Activated naive CD8-positive, alpha-beta T cell treated with anti-CD3 and anti-CD28 coated beads, Interleukin-2, amount 10 ng/mL, durations not matched to agents 7 days and 5 days (primary cell): ENCODE measurements at regions not wholly inside any gene's neighbourhood (a gene's known extent, or its start where the extent isn't known, plus 50 kb on each side); places are given as distances from the start of the nearest gene placed in this dataset.
"Not testable (repeated sequence)": the region's sequence is repeated elsewhere in the genome, so short reads cannot be mapped to it uniquely, and the experiment has no call there.

ENCODE experiments used
- ATAC-seq: fragments of 150-1000 bp; cut with Tn5 transposase; one replicate; pipeline ENCODE4 v1.10.0; 2021; ENCODE audit warnings: low read depth, moderate library complexity
- POLR2A ChIA-PET: fragments of 350-600 bp; sonication (Branson Sonifier 250); formaldehyde crosslinking; loops from one replicate; lab custom pipeline; 2021; ENCODE audit warnings: antibody characterized with exemption; lab: Charles Lee
- DNase-seq: peaks from one replicate; pipeline ENCODE4 v3.0.0; 2021
- H3K27ac Mint-ChIP-seq: one replicate; pipeline ENCODE4 v1.8.0; 2022; ENCODE audit warnings: mild to moderate bottlenecking, mixed read lengths
- H3K27me3 Mint-ChIP-seq: one replicate; pipeline ENCODE4 v1.8.0; 2022; ENCODE audit warnings: mild to moderate bottlenecking, moderate library complexity, mixed read lengths
- H3K36me3 Mint-ChIP-seq: one replicate; pipeline ENCODE4 v1.8.0; 2021; ENCODE audit warnings: mild to moderate bottlenecking, mixed read lengths
- H3K4me1 Mint-ChIP-seq: one replicate; pipeline ENCODE4 v1.8.0; 2021; ENCODE audit warnings: mixed read lengths
- H3K4me3 Mint-ChIP-seq: one replicate; pipeline ENCODE4 v1.8.0; 2022; ENCODE audit warnings: mild to moderate bottlenecking, moderate library complexity, mixed read lengths
- H3K9me3 Mint-ChIP-seq: one replicate; pipeline ENCODE4 v1.8.0; 2021; ENCODE audit warnings: mixed read lengths

GRCh38 chr5:145633474-145633873 is 201.7 kb downstream of the PRELID2 start:
- DNase-seq: no peak
- no peaks in the 10 kb centered on the region for H3K9me3 Mint-ChIP-seq
- no peaks in the 10 kb centered on the region for H3K4me1 Mint-ChIP-seq
- H3K36me3 Mint-ChIP-seq: no peaks in the 10 kb centered on the region
- H3K4me3 Mint-ChIP-seq: no peak overlapping the region
- POLR2A ChIA-PET: no interaction called here
- H3K27me3 Mint-ChIP-seq: no peaks in the 10 kb centered on the region
- ATAC-seq: no peak
- H3K27ac Mint-ChIP-seq: no peak overlapping the region

- Mint-ChIP-seq H3K9me3 (no peaks in the 10 kb centered on the region), H3K4me1 (no peaks in the 10 kb centered on the region), H3K4me3 (no peak overlapping the region), H3K27me3 (no peaks in the 10 kb centered on the region), H3K27ac (no peak overlapping the region), H3K36me3 (no peaks in the 10 kb centered on the region)
- no peak for DNase-seq
- no peak for ATAC-seq
- POLR2A ChIA-PET: no interaction called here
These were observed 202.4 kb downstream of the PRELID2 start for GRCh38 chr5:145632701-145633100.

- H3K4me3 Mint-ChIP-seq: no peak overlapping the region
- no peaks in the 10 kb centered on the region for H3K36me3 Mint-ChIP-seq
- no peaks in the 10 kb centered on the region for H3K27me3 Mint-ChIP-seq
- no peak for ATAC-seq
- peaks cover 3% of the 10 kb centered on the region for H3K9me3 Mint-ChIP-seq
- no peak for DNase-seq
- POLR2A ChIA-PET: no interaction called here
- H3K4me1 Mint-ChIP-seq: no peaks in the 10 kb centered on the region
- no peak overlapping the region for H3K27ac Mint-ChIP-seq
These were observed 206.1 kb downstream of the PRELID2 start for GRCh38 chr5:145629047-145629446.

DNA sequence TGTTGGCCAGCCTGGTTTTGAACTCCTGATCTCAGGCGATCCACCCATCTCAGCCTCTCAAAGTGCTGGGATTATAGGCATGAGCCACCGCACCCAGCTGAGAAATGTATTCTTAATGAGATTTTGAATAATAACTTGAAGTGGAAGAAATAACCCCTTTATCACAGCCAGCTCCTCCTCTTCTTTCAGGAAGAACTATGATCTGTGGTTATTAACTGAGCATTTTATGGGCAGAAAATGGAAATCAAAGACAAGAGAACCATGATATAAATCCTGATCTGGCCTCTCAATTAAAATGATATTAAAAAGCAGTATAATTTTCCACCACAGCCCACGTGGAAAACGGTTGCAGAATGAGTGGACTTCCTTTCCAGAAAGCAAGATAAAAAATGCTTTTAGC is 206.6 kb downstream of the PRELID2 start:
- ATAC-seq: no peak
- Mint-ChIP-seq H3K27ac (no peak overlapping the region), H3K9me3 (peaks cover 6% of the 10 kb centered on the region), H3K36me3 (no peaks in the 10 kb centered on the region), H3K4me1 (no peaks in the 10 kb centered on the region), H3K4me3 (no peak overlapping the region), H3K27me3 (no peaks in the 10 kb centered on the region)
- DNase-seq: no peak
- POLR2A ChIA-PET: no interaction called here

- Mint-ChIP-seq H3K36me3 (no peaks in the 10 kb centered on the region), H3K9me3 (peaks cover 5% of the 10 kb centered on the region), H3K4me3 (no peak overlapping the region), H3K27ac (no peak overlapping the region), H3K27me3 (no peaks in the 10 kb centered on the region), H3K4me1 (no peaks in the 10 kb centered on the region)
- DNase-seq: no peak
- POLR2A ChIA-PET: no interaction called here
- ATAC-seq: no peak
These were observed 215.3 kb downstream of the PRELID2 start for GRCh38 chr5:145619806-145620310.

DNA sequence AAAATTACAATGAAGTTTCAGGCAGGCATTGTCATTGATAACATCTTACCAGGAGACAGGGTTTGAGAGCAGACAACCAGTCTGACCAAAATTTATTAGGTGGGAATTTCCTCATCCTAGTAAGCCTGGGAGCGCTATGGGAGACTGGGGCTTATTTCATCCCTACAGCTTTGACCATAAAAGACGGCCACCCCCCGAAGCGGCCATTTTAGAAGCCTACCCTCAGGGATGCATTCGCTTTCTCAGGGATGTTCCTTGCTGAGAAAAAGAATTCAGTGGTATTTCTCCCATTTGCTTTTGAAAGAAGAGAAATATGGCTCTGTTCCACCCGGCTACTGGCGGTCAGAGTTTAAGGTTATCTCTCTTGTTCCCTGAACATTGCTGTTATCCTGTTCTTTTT is 218.4 kb downstream of the PRELID2 start:
- H3K27ac Mint-ChIP-seq, H3K4me1 Mint-ChIP-seq, H3K27me3 Mint-ChIP-seq, H3K36me3 Mint-ChIP-seq, H3K9me3 Mint-ChIP-seq, ATAC-seq, POLR2A ChIA-PET, H3K4me3 Mint-ChIP-seq, DNase-seq: not testable (repeated sequence)

DNA sequence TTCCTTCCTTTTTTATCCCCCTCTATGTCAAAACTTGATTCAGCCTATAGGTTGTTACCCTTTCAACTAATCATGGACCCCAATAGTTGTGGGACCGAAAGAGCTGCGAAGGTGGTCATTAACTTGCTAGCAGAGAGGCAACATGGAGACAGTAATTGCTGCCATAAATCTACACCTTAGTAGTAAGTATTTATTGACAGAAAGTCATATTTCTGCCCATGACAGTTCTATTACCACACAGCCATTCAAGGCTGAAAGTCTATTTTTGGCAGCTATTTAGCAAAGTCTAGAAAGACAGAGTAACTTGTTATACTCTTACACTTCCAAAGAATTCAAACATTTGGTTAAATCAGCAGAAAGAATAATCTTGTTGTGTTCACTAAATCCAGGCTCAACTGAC is 236.2 kb downstream of the PRELID2 start:
- DNase-seq: no peak
- POLR2A ChIA-PET: no interaction called here
- no peaks in the 10 kb centered on the region for H3K9me3 Mint-ChIP-seq
- H3K36me3 Mint-ChIP-seq: no peaks in the 10 kb centered on the region
- no peak overlapping the region for H3K27ac Mint-ChIP-seq
- H3K27me3 Mint-ChIP-seq: no peaks in the 10 kb centered on the region
- H3K4me1 Mint-ChIP-seq: no peaks in the 10 kb centered on the region
- no peak for ATAC-seq
- H3K4me3 Mint-ChIP-seq: no peak overlapping the region

DNA sequence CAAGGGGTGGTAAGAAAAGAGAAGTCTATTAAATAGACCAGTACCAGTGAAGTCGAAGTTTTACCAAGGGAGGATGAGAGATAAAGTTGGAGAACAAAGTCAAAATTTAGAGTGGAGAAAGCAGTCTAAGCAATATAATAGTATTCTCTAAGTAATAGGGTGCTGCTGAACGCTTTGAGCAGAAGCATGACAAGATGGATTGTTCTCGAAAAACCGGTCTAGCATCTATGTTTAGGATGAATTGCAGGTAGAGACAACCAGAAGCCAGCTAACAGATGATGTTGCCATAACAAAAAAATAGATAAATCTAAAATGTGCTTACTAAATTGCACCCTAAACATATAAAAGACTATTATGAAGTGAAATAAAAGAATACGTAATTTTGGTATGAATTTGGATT is 237.0 kb downstream of the PRELID2 start:
- Mint-ChIP-seq H3K27me3 (no peaks in the 10 kb centered on the region), H3K4me3 (no peak overlapping the region), H3K4me1 (no peaks in the 10 kb centered on the region), H3K9me3 (no peaks in the 10 kb centered on the region), H3K27ac (no peak overlapping the region), H3K36me3 (no peaks in the 10 kb centered on the region)
- POLR2A ChIA-PET: no interaction called here
- ATAC-seq: no peak
- DNase-seq: no peak

DNA sequence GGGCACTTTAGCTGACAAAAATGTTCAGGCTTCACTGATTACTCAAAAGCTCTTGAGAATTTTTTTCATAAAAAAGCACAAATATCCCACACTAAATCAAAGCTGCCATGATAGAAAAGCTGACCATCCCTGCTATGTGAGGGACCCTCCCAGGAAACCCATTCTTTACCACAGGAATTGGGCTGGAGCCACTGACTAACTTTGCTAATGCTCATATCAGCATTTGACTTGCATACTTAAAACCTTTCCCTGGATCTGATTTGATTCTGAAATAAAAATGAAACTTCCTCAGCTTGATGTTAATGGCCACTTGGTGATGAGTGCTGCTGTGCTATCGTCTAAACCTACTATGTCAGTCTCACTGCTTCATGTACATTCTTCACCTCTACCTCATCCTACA is 243.6 kb downstream of the PRELID2 start:
- POLR2A ChIA-PET: no interaction called here
- H3K27ac Mint-ChIP-seq: no peak overlapping the region
- H3K36me3 Mint-ChIP-seq: no peaks in the 10 kb centered on the region
- no peak overlapping the region for H3K4me3 Mint-ChIP-seq
- ATAC-seq: no peak
- no peaks in the 10 kb centered on the region for H3K9me3 Mint-ChIP-seq
- H3K27me3 Mint-ChIP-seq: no peaks in the 10 kb centered on the region
- no peaks in the 10 kb centered on the region for H3K4me1 Mint-ChIP-seq
- DNase-seq: no peak

DNA sequence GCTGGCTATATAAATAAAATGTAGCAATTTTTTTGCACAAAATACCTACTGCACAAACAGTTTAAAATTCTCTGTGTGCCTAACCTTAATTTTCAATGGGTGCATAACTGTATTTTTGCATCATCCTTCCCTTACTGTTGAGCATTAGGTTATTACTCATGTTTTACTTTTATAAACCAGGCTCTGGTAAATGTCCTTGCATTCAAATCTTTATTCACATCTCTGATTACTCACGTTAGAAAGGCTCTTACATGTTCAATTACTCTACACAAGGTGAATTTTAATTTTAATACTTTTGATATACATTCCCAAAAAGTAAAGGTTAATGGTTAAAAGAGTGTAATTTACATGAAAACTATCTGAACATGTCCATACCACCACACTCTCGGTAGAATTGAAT is 246.1 kb downstream of the PRELID2 start:
- no peaks in the 10 kb centered on the region for H3K9me3 Mint-ChIP-seq
- ATAC-seq: no peak
- no peaks in the 10 kb centered on the region for H3K4me1 Mint-ChIP-seq
- no peak overlapping the region for H3K4me3 Mint-ChIP-seq
- H3K36me3 Mint-ChIP-seq: no peaks in the 10 kb centered on the region
- POLR2A ChIA-PET: interaction anchor here (0.7 kb wide), 1 partner anchor 10 kb away, joined by 4 read pairs; no protein-coding TSS in a partner anchor
- H3K27ac Mint-ChIP-seq: no peak overlapping the region
- DNase-seq: no peak
- no peaks in the 10 kb centered on the region for H3K27me3 Mint-ChIP-seq

- no peaks in the 10 kb centered on the region for H3K9me3 Mint-ChIP-seq
- ATAC-seq: no peak
- POLR2A ChIA-PET: interaction anchor here (0.7 kb wide), 1 partner anchor 9 kb away, joined by 4 read pairs; no protein-coding TSS in a partner anchor
- H3K36me3 Mint-ChIP-seq: no peaks in the 10 kb centered on the region
- no peaks in the 10 kb centered on the region for H3K27me3 Mint-ChIP-seq
- no peak overlapping the region for H3K27ac Mint-ChIP-seq
- H3K4me3 Mint-ChIP-seq: no peak overlapping the region
- no peaks in the 10 kb centered on the region for H3K4me1 Mint-ChIP-seq
- no peak for DNase-seq
These were observed 246.6 kb downstream of the PRELID2 start for GRCh38 chr5:145588558-145588957.

GRCh38 chr5:145588113-145588512 is 247.0 kb downstream of the PRELID2 start:
- Mint-ChIP-seq H3K4me3 (no peak overlapping the region), H3K36me3 (no peaks in the 10 kb centered on the region), H3K27me3 (no peaks in the 10 kb centered on the region), H3K27ac (no peak overlapping the region), H3K4me1 (no peaks in the 10 kb centered on the region), H3K9me3 (no peaks in the 10 kb centered on the region)
- DNase-seq (no peak), ATAC-seq (no peak)
- POLR2A ChIA-PET: no interaction called here

GRCh38 chr5:145587710-145588109 is 247.4 kb downstream of the PRELID2 start:
- no peak for ATAC-seq
- no peak overlapping the region for H3K4me3 Mint-ChIP-seq
- H3K4me1 Mint-ChIP-seq: no peaks in the 10 kb centered on the region
- H3K27me3 Mint-ChIP-seq: no peaks in the 10 kb centered on the region
- POLR2A ChIA-PET: no interaction called here
- H3K9me3 Mint-ChIP-seq: no peaks in the 10 kb centered on the region
- no peaks in the 10 kb centered on the region for H3K36me3 Mint-ChIP-seq
- DNase-seq: no peak
- no peak overlapping the region for H3K27ac Mint-ChIP-seq

DNA sequence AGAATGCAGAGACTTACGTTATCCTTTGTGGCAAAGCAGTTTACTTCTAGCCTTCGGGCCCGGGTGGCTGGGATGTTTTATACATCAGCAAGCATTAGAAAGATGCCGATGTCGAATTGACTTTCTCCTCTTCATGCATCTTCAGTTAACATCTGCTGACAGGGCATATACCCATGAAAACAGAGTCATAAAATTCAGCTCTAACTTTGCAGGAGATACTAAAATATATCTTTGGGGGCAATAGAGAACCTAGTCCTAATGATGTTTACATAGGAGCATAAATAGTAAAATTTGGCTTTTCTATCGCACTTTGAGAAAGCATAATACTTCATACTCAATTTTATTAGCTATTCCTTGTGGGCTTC is 247.9 kb downstream of the PRELID2 start:
- Mint-ChIP-seq H3K36me3 (no peaks in the 10 kb centered on the region), H3K4me1 (no peaks in the 10 kb centered on the region), H3K9me3 (no peaks in the 10 kb centered on the region), H3K27me3 (no peaks in the 10 kb centered on the region), H3K27ac (no peak overlapping the region), H3K4me3 (no peak overlapping the region)
- DNase-seq (no peak), ATAC-seq (no peak)
- POLR2A ChIA-PET: no interaction called here
